ENCODE measurements at regions not wholly inside any gene's neighbourhood (a gene's known extent, or its start where the extent isn't known, plus 50 kb on each side); places are given as distances from the start of the nearest gene placed in this dataset.
"Not testable (repeated sequence)": the region's sequence is repeated elsewhere in the genome, so short reads cannot be mapped to it uniquely, and the experiment has no call there.

DNA sequence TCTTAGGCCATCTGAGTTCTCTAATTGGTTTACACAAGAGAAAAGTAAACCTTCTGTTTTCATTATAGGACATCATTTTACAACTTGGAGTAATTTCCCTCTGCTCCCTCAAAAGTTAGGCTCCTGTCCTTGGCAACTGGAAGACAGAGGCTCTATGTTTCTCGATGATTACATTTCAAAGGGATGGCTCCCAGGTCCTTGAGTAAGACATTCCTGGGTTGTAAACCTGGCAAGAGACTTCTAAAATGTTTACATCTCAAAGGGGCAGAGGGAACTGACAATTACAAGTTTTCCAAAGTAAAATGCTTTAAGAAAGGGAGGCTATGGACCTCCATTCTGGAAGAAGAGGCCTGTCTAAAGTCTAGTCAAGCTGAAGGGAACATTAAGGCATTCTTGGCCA lies 268.3 kb upstream of the REG3G start:
- no peaks in the 10 kb centered on the region for H3K36me3 ChIP-seq (ENCODE audit: control insufficient read depth, insufficient read depth, low read length)
- no peak overlapping the region for H3K4me3 ChIP-seq (ENCODE audit: insufficient read depth, low read depth, low read length)
- H3K27me3 ChIP-seq (ENCODE audit: control insufficient read depth, insufficient read depth, low read length, poor library complexity, severe bottlenecking) = no peaks in the 10 kb centered on the region
- WGBS, 2 experiments = 70 to 84% methylated on average over 1 of the region's 1 CpG
- no peak overlapping the region for H3K27ac ChIP-seq (ENCODE audit: insufficient read depth, low read depth, low read length, poor library complexity, severe bottlenecking)
- no peaks in the 10 kb centered on the region for H3K4me1 ChIP-seq (ENCODE audit: control insufficient read depth, insufficient read depth, low read length)
- H3K9me3 ChIP-seq (ENCODE audit: control insufficient read depth, low read length) = no peaks in the 10 kb centered on the region

DNA sequence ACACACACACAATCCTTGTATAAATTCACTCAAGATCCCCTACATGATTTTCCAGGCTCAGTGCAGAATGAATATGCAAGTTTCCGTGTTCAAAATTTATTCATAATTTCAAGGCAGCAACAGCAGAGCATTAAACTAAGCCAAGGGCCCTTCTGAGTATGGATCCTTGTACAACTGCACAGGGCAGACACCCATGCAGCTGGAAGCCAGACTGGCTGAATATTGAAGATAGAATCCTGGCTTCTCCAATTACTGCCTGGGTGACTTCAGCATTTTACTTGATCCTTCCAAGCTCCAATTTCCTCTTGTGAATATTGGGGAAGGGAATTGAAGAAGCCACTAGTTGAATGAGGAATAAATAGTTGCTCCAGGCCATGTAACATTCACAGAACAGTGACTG lies 267.9 kb upstream of the REG3G start:
- H3K36me3 ChIP-seq (ENCODE audit: control insufficient read depth, insufficient read depth, low read length) = no peaks in the 10 kb centered on the region
- WGBS, 2 experiments = 91 to 93% methylated on average over 1 of the region's 1 CpG
- H3K27ac ChIP-seq (ENCODE audit: insufficient read depth, low read depth, low read length, poor library complexity, severe bottlenecking) = no peak overlapping the region
- no peak overlapping the region for H3K4me3 ChIP-seq (ENCODE audit: insufficient read depth, low read depth, low read length)
- H3K4me1 ChIP-seq (ENCODE audit: control insufficient read depth, insufficient read depth, low read length) = no peaks in the 10 kb centered on the region
- no peaks in the 10 kb centered on the region for H3K9me3 ChIP-seq (ENCODE audit: control insufficient read depth, low read length)
- no peaks in the 10 kb centered on the region for H3K27me3 ChIP-seq (ENCODE audit: control insufficient read depth, insufficient read depth, low read length, poor library complexity, severe bottlenecking)

DNA sequence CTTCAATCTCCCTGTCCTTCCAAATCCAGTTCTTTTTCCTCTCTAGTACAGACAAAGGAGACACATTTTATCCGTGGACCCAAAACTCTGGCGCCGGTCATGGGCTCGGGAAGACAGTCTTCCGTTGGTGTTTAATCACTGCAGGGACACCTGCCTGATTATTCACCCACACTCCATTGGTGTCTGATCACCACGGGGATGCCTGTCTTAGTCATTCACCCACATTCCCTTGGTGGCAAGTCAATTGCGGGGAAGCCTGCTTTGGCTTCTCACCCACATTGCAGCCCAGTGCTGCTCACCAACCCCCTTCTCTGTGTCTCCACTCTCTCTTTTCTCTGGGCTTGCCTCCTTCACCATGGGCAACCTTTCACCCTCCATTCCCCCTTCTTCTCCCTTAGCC lies 266.7 kb upstream of the REG3G start:
- not testable (repeated sequence) for H3K4me1 ChIP-seq (ENCODE audit: control insufficient read depth, insufficient read depth, low read length); H3K9me3 ChIP-seq (ENCODE audit: control insufficient read depth, low read length); H3K27me3 ChIP-seq (ENCODE audit: control insufficient read depth, insufficient read depth, low read length, poor library complexity, severe bottlenecking); H3K36me3 ChIP-seq (ENCODE audit: control insufficient read depth, insufficient read depth, low read length); H3K4me3 ChIP-seq (ENCODE audit: insufficient read depth, low read depth, low read length); H3K27ac ChIP-seq (ENCODE audit: insufficient read depth, low read depth, low read length, poor library complexity, severe bottlenecking)
- 91 to 92% methylated on average over 7 of the region's 7 CpGs for WGBS, 2 experiments

DNA sequence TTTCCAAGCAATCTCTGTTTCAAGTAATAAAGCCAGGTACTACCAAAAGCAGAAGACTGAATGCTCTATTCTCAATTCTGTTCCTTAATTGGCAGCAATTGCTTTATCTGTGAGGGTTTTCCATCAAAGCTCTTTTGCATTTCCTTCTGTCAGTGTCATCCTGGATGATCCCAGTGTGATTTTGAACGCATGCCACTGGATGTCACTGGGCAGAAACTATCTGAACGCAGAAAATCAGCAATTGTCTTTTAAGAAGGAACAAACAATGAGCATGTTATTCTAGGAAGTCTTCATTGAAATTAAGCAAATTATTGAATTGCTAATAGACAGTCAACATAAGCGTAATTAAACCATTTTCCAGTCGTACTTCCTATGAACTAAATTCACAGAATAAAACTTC lies 259.0 kb upstream of the REG3G start:
- H3K27me3 ChIP-seq (ENCODE audit: control insufficient read depth, insufficient read depth, low read length, poor library complexity, severe bottlenecking) = no peaks in the 10 kb centered on the region
- H3K4me1 ChIP-seq (ENCODE audit: control insufficient read depth, insufficient read depth, low read length) = no peaks in the 10 kb centered on the region
- no peaks in the 10 kb centered on the region for H3K9me3 ChIP-seq (ENCODE audit: control insufficient read depth, low read length)
- WGBS, 2 experiments = 88 to 98% methylated on average over 2 to 3 of the region's 4 CpGs
- H3K27ac ChIP-seq (ENCODE audit: insufficient read depth, low read depth, low read length, poor library complexity, severe bottlenecking) = no peak overlapping the region
- no peak overlapping the region for H3K4me3 ChIP-seq (ENCODE audit: insufficient read depth, low read depth, low read length)
- H3K36me3 ChIP-seq (ENCODE audit: control insufficient read depth, insufficient read depth, low read length) = no peaks in the 10 kb centered on the region

DNA sequence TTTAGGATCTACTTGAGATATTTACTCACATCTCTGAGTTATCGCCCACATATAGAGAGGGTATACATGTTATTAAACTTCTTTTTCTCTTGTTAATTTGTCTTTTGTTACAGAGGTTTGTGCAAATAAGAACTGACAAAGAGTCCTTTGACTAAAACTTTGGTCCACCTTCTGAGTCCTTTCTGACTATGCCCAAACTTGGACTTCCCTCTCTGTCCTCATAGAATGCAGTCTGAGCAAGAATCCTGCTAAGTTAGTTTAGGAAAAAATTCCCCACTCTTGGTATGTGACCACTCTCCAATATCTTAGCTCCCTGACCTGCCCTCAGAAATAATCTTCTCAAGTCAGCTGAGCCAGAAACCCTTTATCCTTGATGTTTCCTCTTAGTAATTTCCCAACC lies 257.5 kb upstream of the REG3G start:
- Histone ChIP-seq H3K27ac (ENCODE audit: insufficient read depth, low read depth, low read length, poor library complexity, severe bottlenecking) (no peak overlapping the region), H3K27me3 (ENCODE audit: control insufficient read depth, insufficient read depth, low read length, poor library complexity, severe bottlenecking) (no peaks in the 10 kb centered on the region), H3K36me3 (ENCODE audit: control insufficient read depth, insufficient read depth, low read length) (no peaks in the 10 kb centered on the region), H3K4me3 (ENCODE audit: insufficient read depth, low read depth, low read length) (no peak overlapping the region), H3K4me1 (ENCODE audit: control insufficient read depth, insufficient read depth, low read length) (no peaks in the 10 kb centered on the region), H3K9me3 (ENCODE audit: control insufficient read depth, low read length) (no peaks in the 10 kb centered on the region)
- no CpG with 5 or more reads among the region's 1 CpG for WGBS, 2 experiments

DNA sequence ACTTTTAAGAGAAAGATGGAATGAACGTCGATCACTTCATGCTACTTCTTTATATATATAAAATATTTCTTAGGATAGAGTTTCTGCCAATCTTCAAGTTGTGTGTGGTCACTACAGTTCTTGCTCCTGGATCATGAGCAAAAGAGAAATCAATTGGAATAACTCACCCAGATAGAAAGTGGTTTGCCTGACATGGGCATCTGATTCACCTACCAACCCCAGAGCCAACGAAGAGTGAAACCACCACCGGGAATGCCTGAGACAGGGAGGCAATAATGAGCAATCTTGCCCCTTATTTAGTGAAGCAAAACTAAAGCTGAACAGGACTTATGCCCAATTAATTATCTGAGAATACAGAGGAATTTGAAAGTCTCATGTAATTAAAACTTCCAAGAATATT lies 250.2 kb upstream of the REG3G start:
- H3K4me3 ChIP-seq (ENCODE audit: insufficient read depth, low read depth, low read length) = no peak overlapping the region
- H3K4me1 ChIP-seq (ENCODE audit: control insufficient read depth, insufficient read depth, low read length) = no peaks in the 10 kb centered on the region
- H3K27ac ChIP-seq (ENCODE audit: insufficient read depth, low read depth, low read length, poor library complexity, severe bottlenecking) = no peak overlapping the region
- H3K9me3 ChIP-seq (ENCODE audit: control insufficient read depth, low read length) = no peaks in the 10 kb centered on the region
- H3K27me3 ChIP-seq (ENCODE audit: control insufficient read depth, insufficient read depth, low read length, poor library complexity, severe bottlenecking) = no peaks in the 10 kb centered on the region
- 87 to 91% methylated on average over 2 of the region's 4 CpGs for WGBS, 2 experiments
- no peaks in the 10 kb centered on the region for H3K36me3 ChIP-seq (ENCODE audit: control insufficient read depth, insufficient read depth, low read length)

DNA sequence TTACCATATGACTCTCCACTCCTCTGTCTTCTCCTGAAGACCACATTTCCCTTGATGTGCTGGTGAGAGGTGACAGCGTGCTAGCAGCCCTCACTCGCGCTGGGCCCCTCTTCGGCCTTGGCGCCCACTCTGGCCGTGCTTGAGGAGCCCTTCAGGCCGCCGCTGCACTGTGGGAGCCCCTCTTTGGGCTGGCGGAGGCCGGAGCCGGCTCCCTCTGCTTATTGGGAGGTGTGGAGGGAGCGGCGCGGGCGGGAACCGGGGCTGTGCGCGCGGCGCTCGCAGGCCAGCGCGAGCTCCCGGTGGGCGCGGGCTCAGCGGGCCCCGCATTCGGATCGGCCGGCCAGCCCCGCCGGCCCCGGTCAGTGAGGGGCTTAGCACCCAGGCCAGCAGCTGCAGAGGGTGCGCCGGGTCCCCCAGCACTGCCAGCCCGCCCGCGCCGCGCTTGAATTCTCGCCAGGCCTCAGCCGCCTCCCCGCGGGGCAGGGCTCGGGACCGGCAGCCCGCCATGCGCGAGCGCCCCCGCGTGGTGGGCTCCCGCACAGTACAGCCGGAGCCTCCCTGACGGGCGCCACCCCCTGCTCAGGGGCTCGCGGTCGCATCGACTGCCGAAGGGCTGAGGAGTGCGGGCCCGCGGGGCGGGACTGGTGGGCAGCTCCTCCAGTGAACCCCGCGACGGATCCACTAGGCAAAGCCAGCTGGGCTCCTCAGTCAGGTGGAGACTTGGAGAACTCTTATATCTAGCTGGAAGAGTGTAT lies 246.6 kb upstream of the REG3G start:
- Histone ChIP-seq H3K4me1 (ENCODE audit: control insufficient read depth, insufficient read depth, low read length) (no peaks in the 10 kb centered on the region), H3K36me3 (ENCODE audit: control insufficient read depth, insufficient read depth, low read length) (no peaks in the 10 kb centered on the region), H3K27me3 (ENCODE audit: control insufficient read depth, insufficient read depth, low read length, poor library complexity, severe bottlenecking) (no peaks in the 10 kb centered on the region), H3K4me3 (ENCODE audit: insufficient read depth, low read depth, low read length) (no peak overlapping the region), H3K27ac (ENCODE audit: insufficient read depth, low read depth, low read length, poor library complexity, severe bottlenecking) (no peak overlapping the region), H3K9me3 (ENCODE audit: control insufficient read depth, low read length) (no peaks in the 10 kb centered on the region)
- 97% methylated on average over 69 of the region's 69 CpGs for WGBS, 2 experiments

DNA sequence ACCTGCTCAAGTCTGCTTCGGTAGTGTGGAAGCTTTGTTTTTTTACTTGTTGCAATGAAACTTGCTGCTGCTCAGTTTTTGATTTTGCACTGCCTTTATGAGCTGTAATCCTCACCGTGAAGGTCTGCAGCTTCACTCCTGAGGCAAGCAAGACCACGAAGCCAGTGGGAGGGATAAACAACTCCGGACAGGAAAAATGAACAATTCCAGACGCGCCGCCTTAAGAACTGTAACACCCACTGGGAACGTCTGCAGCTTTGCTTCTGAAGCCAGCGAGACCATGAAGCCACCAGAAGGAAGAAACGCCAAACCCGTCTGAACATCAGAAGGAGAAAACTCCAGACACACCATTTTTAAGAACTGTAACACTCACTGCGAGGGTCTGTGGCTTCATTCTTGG lies 245.7 kb upstream of the REG3G start:
- H3K4me3 ChIP-seq (ENCODE audit: insufficient read depth, low read depth, low read length) = no peak overlapping the region
- H3K36me3 ChIP-seq (ENCODE audit: control insufficient read depth, insufficient read depth, low read length) = no peaks in the 10 kb centered on the region
- WGBS, 2 experiments = 95 to 97% methylated on average over 12 of the region's 12 CpGs
- H3K27me3 ChIP-seq (ENCODE audit: control insufficient read depth, insufficient read depth, low read length, poor library complexity, severe bottlenecking) = no peaks in the 10 kb centered on the region
- no peak overlapping the region for H3K27ac ChIP-seq (ENCODE audit: insufficient read depth, low read depth, low read length, poor library complexity, severe bottlenecking)
- H3K9me3 ChIP-seq (ENCODE audit: control insufficient read depth, low read length) = no peaks in the 10 kb centered on the region
- no peaks in the 10 kb centered on the region for H3K4me1 ChIP-seq (ENCODE audit: control insufficient read depth, insufficient read depth, low read length)

DNA sequence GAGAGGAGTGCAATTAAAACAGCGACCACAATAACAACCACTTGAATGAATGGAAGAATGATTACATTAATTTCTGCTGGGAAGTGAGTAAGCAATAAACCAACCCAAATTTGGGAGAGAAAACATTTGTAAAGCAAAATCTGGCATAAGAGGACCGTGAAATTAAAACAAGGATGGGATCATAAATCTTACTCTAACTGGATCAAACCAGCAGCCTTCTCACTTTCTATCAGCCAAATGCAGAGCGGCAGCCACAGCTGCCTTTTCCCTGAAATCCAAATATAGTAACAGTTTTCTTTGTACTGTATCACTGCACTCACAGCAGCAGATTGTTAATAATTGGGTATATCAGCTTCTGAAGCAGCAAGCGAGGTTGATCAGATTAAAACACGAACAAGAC lies 245.2 kb upstream of the REG3G start:
- H3K27me3 ChIP-seq (ENCODE audit: control insufficient read depth, insufficient read depth, low read length, poor library complexity, severe bottlenecking) = no peaks in the 10 kb centered on the region
- H3K4me1 ChIP-seq (ENCODE audit: control insufficient read depth, insufficient read depth, low read length) = no peaks in the 10 kb centered on the region
- H3K27ac ChIP-seq (ENCODE audit: insufficient read depth, low read depth, low read length, poor library complexity, severe bottlenecking) = no peak overlapping the region
- no peaks in the 10 kb centered on the region for H3K9me3 ChIP-seq (ENCODE audit: control insufficient read depth, low read length)
- no peaks in the 10 kb centered on the region for H3K36me3 ChIP-seq (ENCODE audit: control insufficient read depth, insufficient read depth, low read length)
- no peak overlapping the region for H3K4me3 ChIP-seq (ENCODE audit: insufficient read depth, low read depth, low read length)
- 92 to 94% methylated on average over 5 of the region's 5 CpGs for WGBS, 2 experiments

DNA sequence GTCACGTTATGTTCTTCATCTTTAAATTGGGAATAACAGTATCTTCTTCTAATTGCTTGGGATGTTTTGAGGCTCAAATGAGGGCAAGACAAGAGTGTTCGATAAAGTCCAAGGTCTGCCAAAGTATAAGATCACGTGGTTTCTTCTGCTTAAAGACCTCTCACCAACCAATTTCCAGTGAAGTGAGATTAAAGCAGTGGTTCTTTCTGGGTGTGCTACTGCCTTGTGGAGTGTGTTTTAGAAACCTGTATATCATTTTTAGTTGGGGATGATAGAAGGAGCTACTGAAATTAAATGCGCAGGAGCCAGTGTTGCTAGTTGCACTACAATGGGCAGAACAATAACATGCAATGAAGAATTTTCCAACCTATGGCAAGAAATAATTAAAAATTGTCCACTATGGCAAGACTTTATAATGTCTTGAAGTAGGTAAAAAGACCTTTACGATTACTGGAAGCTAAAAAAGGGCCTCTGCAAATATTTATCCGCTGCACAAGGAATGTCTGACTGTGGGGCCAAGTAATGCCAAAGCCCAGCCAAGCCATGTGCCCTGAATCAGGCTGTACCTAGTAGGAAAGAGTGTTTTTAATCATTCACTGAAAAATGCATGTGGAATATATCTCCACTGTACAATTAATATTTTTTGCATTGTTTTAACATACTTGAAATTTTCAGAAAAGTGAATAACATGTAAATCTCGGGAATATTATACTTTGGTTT lies 244.5 kb upstream of the REG3G start:
- H3K27me3 ChIP-seq (ENCODE audit: control insufficient read depth, insufficient read depth, low read length, poor library complexity, severe bottlenecking) = no peaks in the 10 kb centered on the region
- H3K9me3 ChIP-seq (ENCODE audit: control insufficient read depth, low read length) = no peaks in the 10 kb centered on the region
- no peak overlapping the region for H3K4me3 ChIP-seq (ENCODE audit: insufficient read depth, low read depth, low read length)
- 92 to 94% methylated on average over 6 of the region's 7 CpGs for WGBS, 2 experiments
- H3K4me1 ChIP-seq (ENCODE audit: control insufficient read depth, insufficient read depth, low read length) = no peaks in the 10 kb centered on the region
- H3K36me3 ChIP-seq (ENCODE audit: control insufficient read depth, insufficient read depth, low read length) = no peaks in the 10 kb centered on the region
- H3K27ac ChIP-seq (ENCODE audit: insufficient read depth, low read depth, low read length, poor library complexity, severe bottlenecking) = no peak overlapping the region
